Loucy (cell line): ENCODE measurements at regions not wholly inside any gene's neighbourhood (a gene's known extent, or its start where the extent isn't known, plus 50 kb on each side); places are given as distances from the start of the nearest gene placed in this dataset.

ENCODE experiments used
- CTCF ChIP-seq: fragments of 200-600 bp; sonication (generic); conservative IDR thresholded peaks from 2 replicates; pipeline ENCODE4 v1.5.1; 2014; ENCODE audit warnings: mild to moderate bottlenecking, antibody characterized with exemption, low read length
- EZH2phosphoT487 ChIP-seq: fragments of 200-600 bp; IDR thresholded peaks from 2 replicates; pipeline ENCODE4 v1.6.1; 2018; ENCODE audit warnings: antibody characterized with exemption, mild to moderate bottlenecking, moderate library complexity, borderline replicate concordance

- TF ChIP-seq CTCF (no peak), EZH2phosphoT487 (no peak)
Measured at GRCh38 chr3:69524816-69525215, 138.9 kb upstream of the FRMD4B start.
